ENCODE measurements at regions not wholly inside any gene's neighbourhood (a gene's known extent, or its start where the extent isn't known, plus 50 kb on each side); places are given as distances from the start of the nearest gene placed in this dataset.

DNA sequence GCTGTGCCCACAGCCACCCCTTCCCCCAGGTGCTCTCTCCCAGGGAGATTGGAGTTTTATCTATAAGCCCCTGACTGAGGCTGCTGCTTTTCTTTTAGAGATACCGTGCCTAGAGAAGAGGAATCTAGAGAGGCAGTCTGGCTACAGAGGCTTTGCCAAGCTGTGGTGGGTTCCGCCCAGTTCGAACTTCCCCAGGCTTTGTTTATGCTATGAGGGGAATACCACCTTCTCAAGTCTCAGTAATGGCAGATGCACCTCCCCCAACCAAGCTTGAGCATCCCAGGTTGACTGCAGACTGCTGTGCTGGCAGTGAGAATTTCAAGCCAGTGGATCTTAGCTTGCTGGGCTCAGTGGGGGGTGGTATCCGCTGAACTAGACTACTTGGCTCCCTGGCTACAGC is 157.4 kb downstream of the CAAP1 start:
- DNase-seq = no peak

DNA sequence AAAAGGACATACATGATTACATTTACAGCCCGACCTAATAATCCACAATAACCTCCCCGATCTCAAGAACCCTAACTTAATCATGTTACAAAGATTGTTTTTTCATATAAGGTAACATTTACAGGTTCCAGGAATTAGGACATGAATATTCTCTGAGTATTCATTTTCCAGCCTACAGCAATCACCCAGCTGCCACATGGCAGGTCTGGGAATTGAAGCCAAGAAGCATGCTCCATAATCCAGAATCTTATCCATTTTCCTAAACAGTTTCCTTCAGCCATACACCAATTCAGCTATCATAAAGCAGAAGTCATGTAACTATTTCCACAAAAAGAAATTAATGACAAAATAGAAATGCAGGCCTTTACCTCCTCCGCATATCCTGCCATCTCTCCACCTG is 163.4 kb downstream of the CAAP1 start:
- DNase-seq = no peak

DNA sequence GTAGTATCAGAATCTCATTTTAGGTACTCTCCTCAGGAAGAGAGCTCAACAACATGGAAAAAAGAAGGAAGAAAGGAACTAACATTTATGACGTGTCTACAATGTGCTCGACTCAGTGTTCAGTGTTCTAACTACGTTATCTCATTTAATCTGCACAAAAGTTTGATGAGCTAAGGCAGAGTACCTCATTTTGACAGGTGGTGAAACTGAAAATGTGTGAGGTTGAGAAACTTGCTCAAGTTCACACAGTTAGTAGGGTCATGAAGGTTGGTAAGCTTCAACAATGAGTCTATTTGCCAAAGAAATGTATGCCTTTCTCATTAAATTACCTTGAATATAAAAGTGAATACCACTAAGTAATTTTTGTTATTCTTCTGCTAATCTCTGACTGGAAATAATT is 165.1 kb downstream of the CAAP1 start:
- no peak for DNase-seq

DNA sequence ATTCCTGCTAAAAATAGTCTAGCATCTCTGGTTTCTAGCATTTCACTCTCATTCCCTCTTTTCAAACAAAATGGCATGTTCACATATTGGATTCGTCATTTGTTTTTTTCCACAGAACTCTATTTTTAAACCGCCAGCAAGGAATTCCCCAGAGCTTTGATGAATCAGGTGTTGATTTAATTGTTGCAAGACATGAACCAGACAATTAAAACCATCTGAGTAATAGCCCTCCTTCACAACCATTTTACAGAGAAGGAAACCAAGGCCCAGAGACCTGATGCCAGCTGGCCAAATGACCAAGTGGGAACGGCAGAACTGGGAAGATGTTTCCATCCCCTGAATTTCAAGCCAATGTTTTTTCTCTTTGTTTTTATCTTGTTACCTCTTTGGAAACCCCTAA is 167.0 kb downstream of the CAAP1 start:
- DNase-seq = no peak

DNA sequence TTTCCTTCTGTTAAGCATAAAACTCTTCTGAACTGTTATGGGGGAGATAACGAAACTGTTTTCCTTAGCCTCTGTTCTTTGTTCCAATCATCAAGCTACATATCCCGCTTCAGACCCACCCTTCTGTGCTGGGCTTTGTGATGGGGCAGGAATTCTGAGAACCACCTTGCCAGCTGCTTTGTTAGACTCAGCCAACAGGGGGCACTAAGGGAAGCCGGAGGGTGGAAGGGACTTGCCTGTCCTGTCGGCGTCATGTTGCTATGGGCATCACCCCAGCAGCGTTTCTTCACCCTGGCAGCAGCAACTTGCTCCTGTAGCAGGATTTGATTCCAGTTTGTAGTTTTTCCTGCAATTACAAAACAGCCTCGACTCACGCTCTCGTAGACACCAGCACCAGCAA is 169.1 kb downstream of the CAAP1 start:
- no peak for DNase-seq

DNA sequence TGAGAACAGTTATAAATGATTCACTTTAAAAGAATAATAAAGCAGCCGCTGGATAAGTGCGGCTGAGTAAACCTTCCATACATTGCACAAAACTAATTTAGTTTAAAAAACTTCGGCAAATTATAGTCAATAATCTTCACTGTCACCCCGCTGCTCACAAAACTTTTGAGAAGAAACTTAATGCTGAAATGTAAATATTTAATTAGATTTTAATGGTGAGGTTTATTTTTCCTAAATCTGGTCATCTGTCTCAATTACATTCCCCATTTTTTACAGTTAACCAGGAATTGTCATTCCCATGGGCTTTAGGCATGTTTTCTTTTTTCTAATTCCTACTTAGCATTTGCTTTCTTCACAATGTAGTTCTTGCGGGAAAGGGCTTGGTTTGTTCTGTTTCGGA is 169.8 kb downstream of the CAAP1 start:
- no peak for DNase-seq

DNA sequence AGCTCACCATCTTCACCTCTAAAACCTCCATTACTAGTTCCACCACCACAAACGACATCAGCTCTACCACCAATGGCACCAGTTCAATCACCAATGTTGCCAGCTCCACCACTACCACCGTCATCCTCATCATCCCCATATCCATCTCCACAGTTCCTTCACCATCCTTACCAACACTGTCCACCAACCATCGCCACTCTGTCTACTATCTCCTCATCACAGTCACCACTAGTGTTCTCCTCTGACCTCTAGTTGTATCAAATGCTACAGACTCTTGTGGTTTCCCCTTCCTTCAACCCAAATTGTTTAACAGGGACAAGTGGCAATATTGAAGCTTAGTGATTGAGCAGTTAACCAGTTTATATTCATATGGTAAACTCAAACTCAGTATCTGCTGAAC is 182.6 kb downstream of the CAAP1 start:
- DNase-seq = no peak

DNA sequence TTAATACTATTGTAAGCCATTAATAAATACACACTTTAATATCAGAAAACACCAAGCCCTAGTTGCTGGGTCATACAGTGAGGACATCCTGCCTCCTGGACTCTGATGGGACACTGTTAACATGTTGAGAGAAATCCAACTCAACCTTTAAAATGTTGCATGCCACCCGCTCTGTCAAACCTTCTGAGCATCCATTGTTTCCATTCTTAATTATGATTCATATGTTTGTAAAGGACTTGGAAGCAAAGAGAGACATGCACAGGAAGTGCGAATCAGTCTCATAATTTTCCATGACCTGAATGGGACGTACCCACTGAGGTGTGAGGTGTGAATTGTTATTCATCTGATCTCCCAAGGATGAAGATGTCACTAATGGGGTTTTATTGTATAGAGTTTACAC is 186.4 kb downstream of the CAAP1 start:
- DNase-seq = no peak

DNA sequence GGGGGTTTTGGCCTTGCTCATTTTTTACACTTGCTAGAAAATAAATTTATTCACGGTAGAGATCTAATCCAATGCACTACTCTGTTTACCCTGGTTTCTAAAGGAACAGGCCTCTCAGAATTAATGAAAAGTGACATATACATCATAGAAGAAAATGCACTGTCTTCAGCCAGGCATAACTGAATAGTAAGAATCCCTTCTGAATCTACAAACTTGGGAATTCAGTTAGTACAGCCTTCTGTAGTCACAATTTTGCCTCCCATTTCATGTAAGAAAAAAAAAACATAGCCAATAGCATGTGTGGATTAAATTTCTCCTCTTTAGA is 197.3 kb downstream of the CAAP1 start:
- DNase-seq = no peak

DNA sequence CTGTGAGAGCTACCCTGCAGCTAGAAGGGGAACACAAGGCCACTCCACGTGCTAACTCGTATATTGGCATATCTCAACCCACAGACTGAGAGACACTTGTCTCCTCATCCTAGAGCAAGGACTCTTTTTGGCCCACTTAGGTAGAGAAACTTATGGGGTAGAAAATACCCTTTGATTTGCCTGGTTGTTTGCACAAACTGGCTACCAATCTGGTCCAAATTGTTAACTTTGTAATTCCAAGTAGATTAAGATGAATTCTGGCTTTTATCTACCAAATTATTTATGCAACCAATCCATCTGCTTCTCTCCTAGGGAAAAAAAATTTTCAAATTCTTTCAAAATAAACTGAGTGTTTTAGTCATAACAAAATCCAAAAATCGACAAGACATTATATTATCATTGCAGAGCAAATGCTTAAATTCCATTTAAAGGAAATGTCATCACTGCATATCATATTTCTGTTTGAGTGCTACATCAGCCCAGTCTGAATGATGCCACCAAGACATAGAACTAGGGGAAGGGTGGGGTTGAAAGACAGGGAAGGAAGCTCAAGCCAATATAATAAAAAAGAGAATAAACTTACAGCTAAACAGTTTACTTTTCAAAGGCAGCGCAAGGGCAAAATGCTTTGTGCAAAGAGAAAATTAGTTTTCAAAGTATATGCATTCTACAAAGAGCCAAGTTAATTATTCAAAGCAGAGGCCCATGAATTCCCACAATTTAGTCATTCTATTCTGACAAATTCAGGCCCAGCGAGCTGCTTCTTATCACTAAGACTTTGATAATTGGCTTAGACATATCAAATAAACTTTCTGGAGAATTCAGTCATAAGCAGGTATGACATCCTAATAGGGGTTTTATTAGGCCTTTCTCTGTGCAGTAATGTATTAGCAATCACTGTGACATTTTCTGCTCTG is 198.0 kb downstream of the CAAP1 start:
- no peak for DNase-seq

DNA sequence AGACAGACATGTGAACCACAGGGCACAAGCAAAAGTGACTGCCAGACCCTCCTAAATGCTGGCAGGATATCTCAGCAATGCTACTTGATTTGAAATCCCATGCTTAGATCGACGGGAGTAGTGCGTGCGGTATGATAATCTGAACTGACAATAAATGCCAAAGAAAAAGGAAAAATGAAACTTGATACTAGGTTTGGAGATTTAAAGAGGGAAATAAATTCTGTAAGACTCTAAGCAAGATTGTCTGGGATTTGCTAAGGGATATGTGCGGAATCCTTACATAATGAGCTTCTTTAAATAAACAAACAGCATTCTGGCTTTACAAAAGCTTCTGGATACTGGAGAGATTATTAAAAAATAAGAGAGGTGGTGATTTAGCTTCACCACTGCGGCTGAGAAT is 203.6 kb downstream of the CAAP1 start:
- no peak for DNase-seq

DNA sequence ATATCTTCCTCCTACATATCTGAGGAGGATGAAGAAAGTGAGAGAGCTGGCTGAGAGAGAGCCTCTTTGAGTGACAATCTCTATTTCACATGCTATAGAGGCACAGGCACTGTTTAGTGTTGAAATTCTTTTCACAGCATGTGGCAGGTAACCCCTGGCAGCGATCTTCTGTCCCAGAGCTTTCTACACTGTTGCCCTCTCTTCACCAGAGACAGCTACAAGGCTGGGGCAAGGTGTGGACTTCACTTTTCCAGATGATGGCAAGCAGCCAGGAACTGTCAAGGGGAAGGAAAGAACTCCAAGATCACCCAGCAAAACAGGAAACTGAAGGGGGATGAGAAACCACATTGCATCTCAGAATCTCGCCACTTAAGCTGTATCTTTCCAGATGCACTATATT is 205.2 kb downstream of the CAAP1 start:
- DNase-seq = no peak

DNA sequence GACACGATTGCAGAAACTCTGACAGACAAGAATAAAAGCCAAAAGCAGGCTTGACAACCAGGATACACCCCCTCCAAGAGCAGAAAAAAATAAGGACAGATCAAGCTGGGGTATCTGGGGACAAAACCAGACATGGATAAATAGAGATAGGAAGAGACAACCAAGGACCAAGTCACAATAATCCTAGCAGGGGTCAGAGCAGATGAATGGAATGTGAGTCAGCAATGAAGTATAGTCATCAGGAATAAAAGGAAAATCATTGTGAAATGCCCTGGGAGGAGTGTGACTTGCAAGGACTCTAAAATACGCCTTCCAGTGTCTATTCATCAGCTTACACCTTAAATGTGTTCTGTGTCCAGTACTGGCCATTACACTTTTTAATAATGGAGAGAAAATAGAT is 206.8 kb downstream of the CAAP1 start:
- no peak for DNase-seq

DNA sequence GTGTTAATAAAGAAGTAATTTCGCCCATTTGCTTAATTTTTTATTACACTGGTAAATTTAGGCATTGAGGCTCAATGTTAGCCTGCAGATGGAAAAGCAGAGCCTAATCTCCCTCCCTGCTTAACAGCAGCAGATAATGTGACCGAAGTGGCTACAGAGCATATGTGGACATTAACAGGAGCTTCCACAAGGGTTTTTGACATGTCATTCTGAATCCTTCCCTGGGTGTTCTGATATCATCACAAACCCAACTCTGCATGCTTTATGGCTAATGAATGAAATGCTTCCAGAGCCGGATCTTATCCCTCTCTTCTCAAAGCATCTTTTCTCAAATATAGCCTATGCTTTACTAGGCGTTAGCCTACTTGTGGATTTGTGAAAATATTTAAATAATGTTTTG is 208.6 kb downstream of the CAAP1 start:
- DNase-seq = no peak

DNA sequence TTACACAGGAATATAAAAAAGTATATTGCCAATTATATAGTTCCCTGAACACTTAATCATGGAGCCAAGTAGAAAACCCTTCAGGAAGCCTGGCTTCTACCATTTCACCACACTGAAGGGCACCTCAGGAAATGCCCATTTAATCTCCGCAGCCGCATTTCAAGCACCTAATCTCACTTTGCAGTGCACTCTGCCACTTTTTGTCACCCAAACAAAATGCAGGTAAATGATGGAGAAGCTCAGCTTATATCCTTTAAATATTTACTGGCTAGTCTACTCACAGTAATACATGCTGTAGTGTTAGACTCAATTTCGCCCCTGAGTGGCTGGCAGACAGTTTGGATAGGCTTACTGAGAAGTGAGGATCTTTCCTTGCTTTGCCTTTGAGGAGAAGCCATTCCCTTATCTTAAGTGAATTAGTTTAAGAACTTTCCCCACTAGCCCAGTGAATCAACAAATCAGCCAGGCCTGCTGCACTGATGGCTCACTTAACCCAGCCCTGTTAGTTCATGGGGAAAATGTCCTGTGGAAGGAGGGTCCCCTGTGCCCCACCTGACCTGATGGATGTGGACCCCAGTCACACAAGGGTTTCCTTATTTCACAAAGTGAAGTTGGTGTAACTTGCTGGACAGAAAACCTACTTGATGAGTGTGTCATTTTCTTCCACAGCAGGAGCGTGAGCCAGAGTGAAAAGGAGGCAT is 209.7 kb downstream of the CAAP1 start:
- DNase-seq = no peak

DNA sequence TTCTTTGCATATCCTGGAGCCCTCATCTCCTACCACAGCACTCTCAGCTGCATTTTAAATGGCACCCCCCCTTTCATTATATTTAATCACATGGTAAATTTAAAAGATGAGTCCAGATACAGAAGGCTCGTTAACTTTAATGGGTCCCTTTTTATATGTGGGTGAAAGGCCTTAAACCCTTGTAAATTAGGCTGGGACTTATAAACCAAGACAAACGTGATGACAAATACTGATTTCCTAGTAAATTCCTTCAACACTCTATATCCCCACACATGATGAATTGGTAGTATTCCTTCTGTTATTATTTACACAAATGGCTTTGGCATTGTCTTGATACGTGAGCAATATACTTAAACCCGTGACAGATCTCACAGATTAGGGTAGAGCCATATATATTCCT is 210.6 kb downstream of the CAAP1 start:
- DNase-seq = no peak

DNA sequence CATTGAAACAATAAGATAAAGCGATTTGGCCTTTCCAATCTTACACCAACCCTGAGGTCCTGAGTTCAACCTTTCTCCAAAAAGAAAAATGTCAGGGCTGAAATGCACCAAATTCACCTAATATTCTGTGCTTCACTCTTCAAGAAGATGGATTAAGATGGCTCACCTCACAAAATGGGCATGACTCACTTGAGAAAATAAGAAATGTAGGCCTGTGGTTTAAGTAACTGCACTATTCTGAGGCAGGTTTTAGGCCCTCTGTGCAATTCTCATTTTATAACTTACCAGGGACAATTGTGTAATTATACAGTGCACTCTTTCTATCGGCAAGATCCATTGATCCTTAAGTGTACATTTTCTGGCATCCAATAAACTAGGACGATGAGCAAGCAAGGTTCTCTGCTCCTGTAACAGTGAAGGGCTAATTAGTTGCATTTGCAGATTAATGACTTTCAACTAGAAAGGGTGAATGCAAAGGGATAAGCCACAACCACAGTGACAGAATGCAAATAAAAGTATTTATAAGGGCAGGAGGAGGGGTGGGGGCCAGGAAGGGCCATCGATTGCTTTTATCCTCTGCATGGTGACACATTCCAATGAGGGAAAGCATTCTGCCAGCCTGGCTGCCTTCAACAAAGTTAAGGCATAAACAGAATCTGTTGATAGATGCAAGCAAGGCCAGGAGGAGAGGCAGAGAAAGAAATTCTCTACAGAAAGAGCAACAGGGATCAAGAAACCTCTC is 214.5 kb downstream of the CAAP1 start:
- no peak for DNase-seq

DNA sequence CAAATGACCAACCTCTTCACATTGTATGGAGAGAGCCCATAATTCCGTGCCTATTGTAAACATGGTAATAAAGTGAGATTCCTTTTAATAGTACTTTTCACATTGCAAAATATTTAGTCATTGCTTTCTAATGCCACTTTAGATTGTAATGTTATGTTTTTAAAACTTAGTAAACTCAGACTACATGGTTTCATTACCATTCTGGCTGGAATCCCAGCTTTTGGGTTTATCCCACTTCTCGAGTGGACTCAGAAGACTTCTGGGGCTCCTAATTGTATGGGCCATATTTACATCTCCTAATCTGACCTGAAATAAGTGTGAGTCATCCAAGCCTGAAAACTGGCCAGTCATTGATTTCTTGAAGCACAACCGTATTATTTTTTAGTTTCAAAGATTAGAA is 217.6 kb downstream of the CAAP1 start:
- no peak for DNase-seq

DNA sequence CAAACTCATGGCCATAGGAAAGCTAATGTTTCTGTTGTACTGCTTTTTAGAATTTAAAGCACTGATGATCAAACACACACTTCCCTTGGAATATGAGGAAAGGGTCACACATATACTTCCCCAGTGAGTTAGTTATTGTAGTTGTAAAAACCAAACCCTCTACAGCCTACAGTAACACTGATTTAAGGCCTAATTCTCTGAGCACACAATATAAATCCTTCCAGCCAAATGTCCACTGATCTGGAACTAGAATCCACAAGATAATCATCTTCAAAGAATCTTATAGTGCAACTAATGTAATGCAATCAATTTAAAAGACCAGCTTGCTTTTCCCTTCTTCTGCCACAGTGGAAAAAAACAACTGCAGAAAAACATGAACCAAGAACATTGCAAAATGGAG is 219.3 kb downstream of the CAAP1 start:
- DNase-seq = no peak

DNA sequence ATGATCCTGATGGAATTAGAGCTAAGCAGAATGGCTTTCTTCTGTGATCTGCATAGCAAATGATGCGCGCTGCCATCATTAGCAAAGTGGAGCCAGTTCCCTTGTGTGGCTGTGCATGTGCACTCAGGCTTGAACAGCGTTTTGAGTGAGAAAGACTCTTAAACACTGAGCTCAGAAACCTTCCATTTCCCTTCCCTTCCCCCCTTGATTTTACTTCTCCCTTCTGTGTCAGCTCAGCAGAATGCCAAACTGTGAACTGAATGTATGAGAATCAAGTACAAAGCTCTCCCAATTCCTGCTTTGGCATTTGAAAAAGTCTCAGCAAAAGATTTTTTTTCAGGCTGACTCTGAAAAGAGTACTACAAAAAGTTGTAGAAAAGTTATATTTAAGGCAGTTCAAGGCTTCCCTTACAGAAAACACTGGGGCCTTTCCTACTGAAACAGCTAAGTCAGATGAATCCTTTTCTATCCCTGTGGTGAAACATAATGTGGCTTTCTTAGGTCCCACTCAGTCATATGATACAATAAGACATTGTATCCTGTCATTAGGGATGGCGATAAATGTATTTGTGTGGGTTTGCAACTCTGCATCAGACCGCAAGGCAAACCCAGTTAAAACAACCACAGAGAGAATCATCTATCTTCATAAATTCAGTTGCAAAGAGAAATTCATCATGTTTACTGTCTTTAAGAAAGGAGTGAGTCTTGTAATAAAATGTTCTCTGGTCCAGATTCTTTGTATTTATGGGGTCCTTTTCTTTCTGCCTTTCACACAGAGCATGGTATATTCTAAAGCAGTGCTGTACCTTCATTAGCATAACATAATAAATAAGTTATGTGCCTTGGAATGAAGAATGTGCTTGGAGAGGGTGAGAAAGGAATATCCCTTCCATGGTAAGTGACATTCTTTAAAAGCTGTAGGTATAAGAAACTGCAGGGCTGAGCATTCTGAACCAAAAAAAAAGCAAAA is 222.6 kb downstream of the CAAP1 start:
- no peak for DNase-seq

DNA sequence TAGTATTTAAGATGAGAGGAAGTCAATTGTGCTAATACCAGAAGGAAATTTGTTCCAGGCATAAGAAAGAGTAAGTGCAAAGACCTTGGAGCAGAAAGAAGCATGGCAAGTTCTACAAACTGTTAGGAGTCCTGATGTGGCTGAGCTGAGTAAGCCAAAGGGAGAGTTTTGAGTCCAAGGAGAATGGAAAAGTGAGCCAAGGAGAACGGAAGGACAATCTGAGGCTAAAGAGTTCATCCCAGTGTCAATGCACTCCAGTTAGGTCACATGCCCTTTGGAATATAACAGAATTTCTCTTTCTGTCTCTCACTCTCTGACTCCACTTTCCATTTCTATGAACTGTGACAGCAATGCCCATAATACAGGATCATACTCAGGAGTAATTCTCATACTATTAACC is 224.7 kb downstream of the CAAP1 start:
- DNase-seq = no peak

DNA sequence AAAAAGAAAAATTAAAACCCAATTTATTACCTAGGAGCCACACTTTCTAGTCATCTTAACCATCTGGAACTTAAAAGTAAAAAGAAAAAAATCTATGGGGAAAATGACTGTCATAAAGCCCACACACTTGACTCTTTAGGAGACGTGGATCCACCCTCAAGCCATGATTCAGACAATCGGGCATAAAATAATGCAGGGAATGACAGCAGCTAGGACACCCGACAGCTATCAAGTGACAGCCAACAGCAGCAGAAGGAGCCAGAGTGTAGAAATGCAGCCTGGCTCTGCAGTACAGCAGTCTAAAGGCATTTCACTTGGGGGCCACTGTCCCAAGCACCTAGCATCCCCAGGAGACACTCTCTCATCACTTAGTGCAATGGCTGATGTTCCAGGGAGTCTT is 226.9 kb downstream of the CAAP1 start:
- no peak for DNase-seq
